GM12801 (cell line): ENCODE measurements at regions not wholly inside any gene's neighbourhood (a gene's known extent, or its start where the extent isn't known, plus 50 kb on each side); places are given as distances from the start of the nearest gene placed in this dataset.

Experiments
- TF ChIP-seq, protein P1 (sequence below): IDR thresholded peaks from one replicate; pipeline ENCODE4 v1.5.1; 2011; ENCODE audit warnings: control low read depth; ENCODE audit not compliant: insufficient read length; ENCODE audit errors: extremely low read depth

DNA sequence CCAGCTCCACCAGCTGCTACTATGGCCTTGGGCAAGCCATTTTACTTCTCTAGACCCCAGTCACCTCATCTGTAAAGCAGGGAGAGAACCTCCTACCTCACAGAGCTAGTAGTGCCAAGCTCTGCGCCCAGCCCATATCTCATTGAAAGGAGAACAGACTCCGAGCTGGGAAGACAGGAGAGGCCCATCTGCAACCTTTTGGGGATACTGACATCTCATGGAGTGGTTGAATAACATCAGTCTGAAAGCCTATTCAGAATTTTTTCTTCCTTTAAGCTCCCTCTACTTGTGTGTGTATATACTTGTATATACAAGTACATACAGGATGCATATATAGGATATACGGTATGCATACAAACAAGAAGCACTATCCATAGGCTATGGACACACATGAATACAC, 279.5 kb upstream of the POU3F1 start:
- TF ChIP-seq, protein P1, sequence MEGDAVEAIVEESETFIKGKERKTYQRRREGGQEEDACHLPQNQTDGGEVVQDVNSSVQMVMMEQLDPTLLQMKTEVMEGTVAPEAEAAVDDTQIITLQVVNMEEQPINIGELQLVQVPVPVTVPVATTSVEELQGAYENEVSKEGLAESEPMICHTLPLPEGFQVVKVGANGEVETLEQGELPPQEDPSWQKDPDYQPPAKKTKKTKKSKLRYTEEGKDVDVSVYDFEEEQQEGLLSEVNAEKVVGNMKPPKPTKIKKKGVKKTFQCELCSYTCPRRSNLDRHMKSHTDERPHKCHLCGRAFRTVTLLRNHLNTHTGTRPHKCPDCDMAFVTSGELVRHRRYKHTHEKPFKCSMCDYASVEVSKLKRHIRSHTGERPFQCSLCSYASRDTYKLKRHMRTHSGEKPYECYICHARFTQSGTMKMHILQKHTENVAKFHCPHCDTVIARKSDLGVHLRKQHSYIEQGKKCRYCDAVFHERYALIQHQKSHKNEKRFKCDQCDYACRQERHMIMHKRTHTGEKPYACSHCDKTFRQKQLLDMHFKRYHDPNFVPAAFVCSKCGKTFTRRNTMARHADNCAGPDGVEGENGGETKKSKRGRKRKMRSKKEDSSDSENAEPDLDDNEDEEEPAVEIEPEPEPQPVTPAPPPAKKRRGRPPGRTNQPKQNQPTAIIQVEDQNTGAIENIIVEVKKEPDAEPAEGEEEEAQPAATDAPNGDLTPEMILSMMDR = no peak

DNA sequence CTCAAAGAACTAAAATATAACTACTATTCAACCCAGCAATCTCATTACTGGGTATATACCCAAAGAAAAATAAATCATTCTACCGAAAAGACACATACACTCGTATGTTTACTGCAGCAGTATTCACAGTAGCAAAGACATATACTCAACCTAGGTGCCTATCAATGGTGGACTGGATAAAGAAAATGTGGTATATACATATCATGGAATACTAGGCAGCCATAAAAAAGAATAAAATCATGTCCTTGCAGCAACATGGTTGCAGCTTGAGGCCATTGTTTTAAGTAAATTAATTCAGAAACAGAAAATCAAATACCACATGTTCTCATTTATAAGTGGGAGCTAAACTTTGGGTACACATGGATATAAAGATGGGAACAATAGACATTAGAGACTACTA, 266.2 kb upstream of the POU3F1 start:
- TF ChIP-seq, protein P1 = no peak

DNA sequence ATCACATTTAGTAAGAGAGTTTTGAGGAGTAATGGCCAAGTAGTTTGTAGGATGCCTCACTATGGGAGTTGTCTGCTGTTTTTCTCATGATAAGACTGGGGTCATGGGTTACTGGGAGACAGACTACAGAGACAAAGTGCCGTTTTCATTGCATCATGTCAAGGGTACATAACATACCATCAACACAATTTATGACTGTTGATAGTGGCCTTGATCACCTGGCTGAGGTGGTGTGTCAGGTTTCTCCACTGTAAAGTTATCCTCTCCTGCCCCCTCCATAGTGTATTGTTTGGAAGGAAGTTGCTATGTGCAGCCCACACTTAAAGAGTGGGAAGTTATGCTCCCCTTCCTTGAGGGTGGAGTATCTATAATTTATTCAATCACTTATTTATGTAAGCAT, 263.5 kb upstream of the POU3F1 start:
- TF ChIP-seq, protein P1 = no peak

DNA sequence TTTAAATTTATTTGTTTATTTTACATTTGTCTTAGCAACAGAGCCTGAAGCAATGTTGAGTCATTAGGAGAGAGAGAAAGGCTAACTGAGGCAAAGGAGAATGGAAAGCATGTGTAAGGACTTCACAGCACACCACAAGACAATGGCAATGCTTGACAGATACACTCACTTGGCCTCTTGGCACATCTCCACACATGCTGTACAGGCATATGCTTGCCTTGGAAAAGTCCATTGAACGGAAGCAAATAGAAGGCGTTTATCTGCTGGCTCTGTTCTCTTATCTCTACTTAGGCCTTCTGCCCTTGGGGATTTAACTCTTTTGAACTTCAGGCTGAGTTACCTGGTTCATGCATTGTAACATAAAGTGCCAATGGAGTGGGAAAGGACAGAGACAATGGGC, 262.2 kb upstream of the POU3F1 start:
- TF ChIP-seq, protein P1 = no peak

DNA sequence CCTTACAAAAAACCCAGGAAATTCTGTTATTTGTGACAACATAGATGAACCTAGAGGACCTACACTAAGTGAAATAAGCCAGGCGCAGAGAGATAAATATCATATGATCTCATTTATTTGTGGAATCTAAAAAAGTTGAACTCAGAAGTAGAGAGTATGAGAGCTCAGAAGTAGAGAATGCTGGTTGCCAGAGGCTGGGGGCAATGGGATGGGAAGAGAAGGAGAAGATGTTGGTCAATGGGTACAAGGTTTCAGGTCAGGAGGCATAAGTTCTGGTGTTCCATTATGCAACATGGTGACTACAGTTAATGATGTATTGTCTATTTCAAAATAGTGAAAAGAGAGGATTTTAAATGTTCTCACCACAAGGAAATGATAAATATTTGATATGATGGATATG, 259.1 kb upstream of the POU3F1 start:
- TF ChIP-seq, protein P1 = no peak

DNA sequence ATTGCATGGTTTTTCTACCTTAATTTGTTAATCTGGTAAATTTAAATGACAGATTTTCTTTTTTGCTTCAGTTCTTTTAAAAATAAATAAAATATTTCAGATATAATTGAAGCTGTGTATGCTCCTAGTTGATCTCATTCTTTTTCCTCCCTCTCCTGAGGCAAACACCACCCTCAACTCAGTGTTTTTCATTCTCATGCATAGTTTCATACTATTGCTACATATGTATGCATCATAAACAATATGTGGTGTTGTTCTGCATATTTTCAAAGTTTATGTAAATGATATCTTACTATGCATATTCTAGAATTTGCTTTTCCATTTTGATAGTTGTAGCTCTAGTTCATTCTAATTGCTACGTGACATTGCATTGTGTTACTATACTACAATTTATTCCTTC, 257.2 kb upstream of the POU3F1 start:
- TF ChIP-seq, protein P1 = no peak

DNA sequence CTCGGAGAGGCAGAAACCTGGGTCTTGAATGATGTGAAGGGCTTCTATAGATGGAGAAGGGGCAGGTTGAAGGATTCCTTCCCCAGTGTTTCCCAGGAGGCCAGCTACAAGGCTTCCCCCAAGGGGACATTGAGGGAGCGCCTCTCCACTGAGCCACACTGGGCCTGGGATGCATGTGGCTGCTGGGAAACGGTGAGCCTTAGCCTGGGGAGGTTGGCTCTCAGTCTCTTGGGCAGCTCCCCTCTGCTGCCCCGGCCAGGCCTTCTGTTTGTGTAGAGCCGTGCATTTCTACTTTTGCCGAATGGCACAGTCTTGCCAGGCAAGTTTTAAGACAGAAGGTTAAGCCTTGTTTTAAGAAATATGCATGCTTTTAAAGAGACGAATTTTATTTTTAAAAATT, 254.4 kb upstream of the POU3F1 start:
- TF ChIP-seq, protein P1 = no peak

DNA sequence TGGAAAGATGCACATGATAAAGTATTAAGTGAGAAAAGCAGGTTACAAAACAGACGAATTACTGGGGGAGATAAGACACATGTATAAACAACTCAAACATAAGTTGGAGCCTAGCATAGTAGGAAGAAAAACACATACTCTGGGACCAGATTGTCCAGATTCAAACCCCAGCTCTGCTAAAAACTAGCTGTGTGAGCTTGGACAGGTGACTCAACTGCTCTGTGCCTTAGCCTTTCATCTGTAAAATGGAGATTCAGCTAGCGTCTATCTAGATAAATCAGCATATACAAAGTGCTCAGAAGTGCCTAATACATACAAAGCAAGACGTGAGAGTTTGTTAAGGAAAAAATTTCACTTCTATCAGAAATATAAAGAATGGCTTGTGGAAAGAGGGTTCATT, 254.0 kb upstream of the POU3F1 start:
- TF ChIP-seq, protein P1 = no peak
